AG10803 (cell line): ENCODE measurements at regions not wholly inside any gene's neighbourhood (a gene's known extent, or its start where the extent isn't known, plus 50 kb on each side); places are given as distances from the start of the nearest gene placed in this dataset.

ENCODE experiments used
- DNase-seq: peaks from one replicate; pipeline ENCODE4 v3.0.0; 2010; ENCODE audit warnings: low read depth
- H3K4me3 ChIP-seq: 2 replicates; pipeline ENCODE4 v1.5.1; 2011; ENCODE audit warnings: mild to moderate bottlenecking, low read length, control low read depth
- TF ChIP-seq, protein P1 (sequence below): conservative IDR thresholded peaks from 2 replicates; pipeline ENCODE4 v1.5.1; 2011; ENCODE audit warnings: mild to moderate bottlenecking, low read length, control low read depth, inconsistent platforms

DNA sequence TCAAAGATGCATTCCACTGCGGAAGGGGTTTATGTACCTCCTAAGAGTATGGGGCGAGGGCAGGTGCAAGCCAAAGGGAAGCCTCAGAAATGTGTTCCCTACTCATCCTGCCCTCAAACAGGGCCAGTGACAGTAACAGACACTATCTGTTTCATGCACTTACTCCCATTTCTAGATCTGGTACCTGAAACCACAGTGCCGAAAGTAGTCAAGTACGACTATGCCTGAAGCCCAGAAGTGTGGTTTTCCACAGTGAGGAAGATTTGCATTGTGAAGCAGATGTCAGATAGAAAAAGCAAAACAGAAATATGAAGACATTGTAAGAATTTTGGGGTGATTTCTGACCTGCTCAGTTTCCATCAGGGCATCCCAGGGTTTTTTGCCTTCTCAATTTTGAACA lies 748.7 kb downstream of the RNF144A start:
- TF ChIP-seq, protein P1, sequence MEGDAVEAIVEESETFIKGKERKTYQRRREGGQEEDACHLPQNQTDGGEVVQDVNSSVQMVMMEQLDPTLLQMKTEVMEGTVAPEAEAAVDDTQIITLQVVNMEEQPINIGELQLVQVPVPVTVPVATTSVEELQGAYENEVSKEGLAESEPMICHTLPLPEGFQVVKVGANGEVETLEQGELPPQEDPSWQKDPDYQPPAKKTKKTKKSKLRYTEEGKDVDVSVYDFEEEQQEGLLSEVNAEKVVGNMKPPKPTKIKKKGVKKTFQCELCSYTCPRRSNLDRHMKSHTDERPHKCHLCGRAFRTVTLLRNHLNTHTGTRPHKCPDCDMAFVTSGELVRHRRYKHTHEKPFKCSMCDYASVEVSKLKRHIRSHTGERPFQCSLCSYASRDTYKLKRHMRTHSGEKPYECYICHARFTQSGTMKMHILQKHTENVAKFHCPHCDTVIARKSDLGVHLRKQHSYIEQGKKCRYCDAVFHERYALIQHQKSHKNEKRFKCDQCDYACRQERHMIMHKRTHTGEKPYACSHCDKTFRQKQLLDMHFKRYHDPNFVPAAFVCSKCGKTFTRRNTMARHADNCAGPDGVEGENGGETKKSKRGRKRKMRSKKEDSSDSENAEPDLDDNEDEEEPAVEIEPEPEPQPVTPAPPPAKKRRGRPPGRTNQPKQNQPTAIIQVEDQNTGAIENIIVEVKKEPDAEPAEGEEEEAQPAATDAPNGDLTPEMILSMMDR = no peak
- no peak overlapping the region for H3K4me3 ChIP-seq
- DNase-seq = no peak

DNA sequence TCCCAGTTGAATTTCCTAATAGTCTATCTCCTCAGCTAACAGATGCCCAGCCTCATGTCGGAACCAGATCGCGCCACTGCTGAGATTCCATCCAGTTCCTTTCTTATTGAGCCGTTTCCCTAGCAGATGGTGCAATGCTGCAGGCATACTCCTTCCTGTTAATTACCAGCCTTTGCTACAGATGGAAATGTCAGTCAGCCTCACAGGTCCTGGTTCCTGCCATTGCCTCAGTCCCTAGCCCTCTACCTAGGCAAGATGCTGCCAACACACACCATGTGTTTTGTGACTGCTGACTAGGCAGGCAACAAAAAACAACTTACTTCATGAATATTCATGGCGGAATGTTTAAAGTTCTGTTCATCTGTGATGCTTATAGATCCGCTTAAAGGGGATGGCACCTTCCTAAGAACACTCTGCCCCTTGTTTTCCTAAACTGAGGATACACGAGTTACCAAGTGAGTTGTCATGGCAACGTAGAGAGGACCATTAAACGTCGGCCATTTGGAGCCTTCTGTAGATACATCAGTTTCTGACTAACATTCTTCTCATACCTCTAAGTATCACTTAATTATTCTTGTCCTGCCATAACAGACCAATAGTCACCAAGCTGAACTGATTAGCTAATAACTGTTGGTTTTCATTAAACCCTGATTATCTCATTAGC lies 749.5 kb downstream of the RNF144A start:
- no peak for DNase-seq
- TF ChIP-seq, protein P1 = no peak

DNA sequence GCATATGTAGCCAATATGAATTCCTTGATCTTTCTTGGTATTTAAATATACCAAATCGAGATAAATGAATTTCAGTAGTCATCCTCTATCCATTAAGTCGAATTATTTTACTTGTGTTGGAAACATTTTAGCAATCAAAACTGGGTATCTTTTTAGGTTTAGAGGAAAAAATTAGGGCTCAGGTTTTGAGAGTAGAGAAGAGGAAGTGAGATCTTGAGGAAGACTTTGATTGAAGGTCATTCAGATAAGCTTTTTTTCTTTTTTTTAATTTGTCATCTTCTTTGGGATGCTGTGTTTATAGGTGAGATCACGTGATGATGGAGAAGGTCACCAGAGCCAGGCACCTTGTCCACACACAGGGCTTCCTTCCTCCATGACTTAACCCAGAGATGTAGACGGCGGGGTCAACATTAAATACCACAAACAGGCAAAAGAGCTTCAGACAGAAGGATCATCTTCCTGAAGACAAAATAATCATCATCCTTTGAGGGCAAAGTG lies 750.1 kb downstream of the RNF144A start:
- no peak overlapping the region for H3K4me3 ChIP-seq
- TF ChIP-seq, protein P1 = no peak
- DNase-seq = no peak

More for the DNA sequence above, 749.5 kb downstream of the RNF144A start:
- H3K4me3 ChIP-seq = no peak overlapping the region

DNA sequence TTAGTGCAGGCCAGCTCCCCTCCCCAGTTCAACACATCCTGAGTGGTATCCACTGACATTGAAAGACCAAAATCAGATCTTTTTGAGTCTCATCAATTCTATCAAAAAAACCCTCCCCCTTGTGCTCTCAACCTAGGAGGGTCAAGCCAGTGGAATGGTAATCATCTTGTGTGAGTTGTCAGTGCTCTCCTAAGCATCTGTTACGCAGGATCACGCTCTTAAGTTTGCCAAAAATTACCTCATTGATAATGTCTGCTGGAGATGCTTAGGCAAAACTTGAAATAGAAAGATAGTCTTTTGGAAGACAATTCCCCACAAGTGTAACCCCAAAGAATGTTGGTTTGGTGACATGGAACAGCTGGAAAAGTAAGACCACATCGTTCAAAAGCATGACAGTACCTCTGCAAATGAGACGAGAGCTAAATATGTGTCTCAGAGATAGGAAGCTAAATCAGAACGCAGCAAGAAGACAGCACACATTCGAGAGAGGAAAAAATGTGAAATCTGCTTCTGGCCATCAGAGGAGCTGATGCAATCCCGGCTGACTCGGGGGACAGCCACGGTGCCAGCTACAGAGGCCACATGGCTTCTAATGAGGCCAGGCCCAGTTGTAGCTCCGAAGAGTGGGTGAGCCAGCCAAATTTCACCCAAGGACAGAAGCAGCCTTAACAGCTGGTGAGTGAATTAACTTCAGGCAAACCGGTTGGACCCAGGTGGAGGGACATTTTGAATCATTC lies 753.9 kb downstream of the RNF144A start:
- TF ChIP-seq, protein P1 = no peak
- peak; percentile 60 for DNase-seq
- no peak overlapping the region for H3K4me3 ChIP-seq

DNA sequence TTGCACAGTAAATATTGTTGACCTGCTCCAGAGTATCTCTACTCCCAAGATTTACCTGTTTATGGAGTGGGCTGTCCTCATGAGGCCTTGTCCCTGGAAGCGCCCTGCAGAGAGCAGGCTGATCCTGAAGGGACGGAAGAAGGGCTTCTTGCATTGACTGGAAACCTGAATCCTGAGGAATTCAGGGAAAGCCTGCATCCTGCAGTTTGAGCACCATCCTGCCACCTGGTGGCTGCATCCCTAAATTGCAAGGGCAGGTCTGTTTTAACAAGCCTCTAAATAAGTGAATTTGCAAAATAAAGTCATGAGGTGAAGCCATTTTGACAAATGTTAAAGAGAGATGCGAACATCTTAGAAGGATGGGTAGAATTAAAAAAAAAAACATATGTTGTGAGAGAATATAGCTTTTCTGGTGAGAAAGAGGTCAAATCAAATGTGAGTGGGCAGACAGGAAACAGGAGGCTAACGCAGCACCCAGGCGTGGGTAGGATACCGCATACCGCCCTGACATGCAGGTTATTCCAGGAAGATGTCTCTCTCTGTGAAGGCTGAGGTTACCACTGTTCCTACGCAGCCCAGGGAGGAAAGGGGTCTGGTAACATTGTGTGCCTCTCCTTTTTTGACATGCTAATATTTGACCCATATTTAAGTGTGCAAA lies 754.9 kb downstream of the RNF144A start:
- DNase-seq = no peak
- no peak overlapping the region for H3K4me3 ChIP-seq
- TF ChIP-seq, protein P1 = peak; percentile 53

DNA sequence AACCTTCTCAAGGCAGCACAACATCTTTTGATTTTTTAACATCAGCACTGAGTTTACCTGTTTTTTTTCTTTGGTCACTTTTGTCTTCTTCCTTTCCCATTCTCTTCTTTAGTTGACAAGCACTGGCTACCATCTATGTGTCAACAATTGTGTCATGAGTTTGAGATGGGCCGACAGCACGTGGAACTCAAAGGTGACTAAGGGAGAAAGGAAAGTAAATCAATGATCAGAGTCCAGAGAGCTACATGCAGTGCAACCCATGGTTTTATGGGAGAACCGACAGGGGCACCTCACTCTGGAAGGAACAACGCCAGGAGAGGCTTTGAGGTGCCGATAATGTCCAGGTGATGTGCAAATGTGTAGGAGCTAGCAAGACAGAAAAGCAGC lies 755.5 kb downstream of the RNF144A start:
- DNase-seq = no peak
- H3K4me3 ChIP-seq = no peak overlapping the region
- TF ChIP-seq, protein P1 = no peak

DNA sequence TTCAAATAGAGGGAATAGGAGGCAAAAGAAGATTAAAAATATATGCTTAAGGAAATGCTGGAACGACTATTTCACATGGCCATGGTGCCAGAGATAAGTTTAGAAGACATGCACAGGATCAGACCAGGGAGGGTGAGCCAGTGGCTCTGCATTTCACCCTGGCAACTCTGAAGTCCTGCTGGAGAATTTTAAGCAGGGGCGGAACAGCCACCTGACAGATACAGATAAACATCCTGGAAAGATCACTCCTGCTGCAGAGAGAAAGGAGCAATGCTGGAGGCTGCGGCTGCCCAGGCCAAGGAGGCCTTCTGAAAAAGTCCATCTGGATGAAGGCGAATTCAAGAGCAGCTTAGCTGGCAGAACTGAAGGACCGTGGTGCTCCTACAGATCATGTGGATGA lies 755.9 kb downstream of the RNF144A start:
- DNase-seq = no peak
- H3K4me3 ChIP-seq = no peak overlapping the region
- TF ChIP-seq, protein P1 = no peak
